Osteocyte (in vitro differentiated cells): ENCODE measurements at regions not wholly inside any gene's neighbourhood (a gene's known extent, or its start where the extent isn't known, plus 50 kb on each side); places are given as distances from the start of the nearest gene placed in this dataset.

Experiments used
- DNase-seq: peaks from one replicate; pipeline ENCODE4 v3.0.0; 2021; ENCODE audit warnings: mixed read lengths; ENCODE audit not compliant: unreplicated experiment; ENCODE audit errors: extremely low spot score
- H3K27ac Mint-ChIP-seq: one replicate; pipeline ENCODE4 v1.8.0; 2021; ENCODE audit warnings: mild to moderate bottlenecking, mixed read lengths; ENCODE audit not compliant: unreplicated experiment
- H3K27me3 Mint-ChIP-seq: one replicate; pipeline ENCODE4 v1.8.0; 2021; ENCODE audit warnings: mixed read lengths; ENCODE audit not compliant: unreplicated experiment
- H3K36me3 Mint-ChIP-seq: one replicate; pipeline ENCODE4 v1.8.0; 2021; ENCODE audit warnings: mixed read lengths; ENCODE audit not compliant: unreplicated experiment
- H3K4me1 Mint-ChIP-seq: one replicate; pipeline ENCODE4 v1.8.0; 2021; ENCODE audit warnings: mixed read lengths; ENCODE audit not compliant: unreplicated experiment
- H3K4me3 Mint-ChIP-seq: one replicate; pipeline ENCODE4 v1.8.0; 2021; ENCODE audit warnings: mild to moderate bottlenecking, moderate library complexity, mixed read lengths; ENCODE audit not compliant: unreplicated experiment
- H3K9me3 Mint-ChIP-seq: one replicate; pipeline ENCODE4 v1.8.0; 2021; ENCODE audit warnings: mixed read lengths; ENCODE audit not compliant: unreplicated experiment
- CTCF ChIP-seq: fragments of 200-600 bp; sonication (generic); IDR thresholded peaks from 2 replicates; pipeline ENCODE4 v1.5.0; 2021; ENCODE audit warnings: antibody characterized with exemption, mild to moderate bottlenecking, moderate library complexity

GRCh38 chr17:56672195-56672594, 78.7 kb downstream of the NOG start:
- no peak for DNase-seq
- no peak overlapping the region for H3K4me3 Mint-ChIP-seq
- H3K36me3 Mint-ChIP-seq = no peaks in the 10 kb centered on the region
- H3K4me1 Mint-ChIP-seq = no peaks in the 10 kb centered on the region
- H3K27me3 Mint-ChIP-seq = peaks cover 33% of the 10 kb centered on the region
- no peak overlapping the region for H3K27ac Mint-ChIP-seq
- no peak for TF ChIP-seq CTCF
- H3K9me3 Mint-ChIP-seq = no peaks in the 10 kb centered on the region

GRCh38 chr17:56674401-56674925, 81.0 kb downstream of the NOG start:
- no peak overlapping the region for H3K4me3 Mint-ChIP-seq

GRCh38 chr17:56675876-56676660, 82.6 kb downstream of the NOG start:
- H3K4me3 Mint-ChIP-seq = no peak overlapping the region
- no peak for DNase-seq
- no peak for TF ChIP-seq CTCF
- no peak overlapping the region for H3K27ac Mint-ChIP-seq
- peaks cover 63% of the 10 kb centered on the region for H3K27me3 Mint-ChIP-seq
- peaks cover 10% of the 10 kb centered on the region for H3K4me1 Mint-ChIP-seq
- H3K9me3 Mint-ChIP-seq = no peaks in the 10 kb centered on the region
- H3K36me3 Mint-ChIP-seq = no peaks in the 10 kb centered on the region

More at GRCh38 chr17:56674401-56674925, 81.0 kb downstream of the NOG start:
- DNase-seq = no peak
- no peaks in the 10 kb centered on the region for H3K9me3 Mint-ChIP-seq
- peaks cover 51% of the 10 kb centered on the region for H3K27me3 Mint-ChIP-seq
- H3K4me1 Mint-ChIP-seq = peaks cover 10% of the 10 kb centered on the region
- no peak for TF ChIP-seq CTCF
- H3K36me3 Mint-ChIP-seq = no peaks in the 10 kb centered on the region
- H3K27ac Mint-ChIP-seq = no peak overlapping the region

GRCh38 chr17:56676810-56677209, 83.3 kb downstream of the NOG start:
- TF ChIP-seq CTCF = no peak
- no peak overlapping the region for H3K4me3 Mint-ChIP-seq
- no peak overlapping the region for H3K27ac Mint-ChIP-seq
- H3K36me3 Mint-ChIP-seq = no peaks in the 10 kb centered on the region
- H3K4me1 Mint-ChIP-seq = peaks cover 10% of the 10 kb centered on the region
- H3K9me3 Mint-ChIP-seq = no peaks in the 10 kb centered on the region
- no peak for DNase-seq
- H3K27me3 Mint-ChIP-seq = peaks cover 63% of the 10 kb centered on the region

GRCh38 chr17:56678249-56679114, 85.0 kb downstream of the NOG start:
- no peak for DNase-seq
- no peaks in the 10 kb centered on the region for H3K36me3 Mint-ChIP-seq
- H3K27ac Mint-ChIP-seq = no peak overlapping the region
- H3K9me3 Mint-ChIP-seq = no peaks in the 10 kb centered on the region
- peak overlapping the region; percentile 71 for H3K4me3 Mint-ChIP-seq
- peaks cover 10% of the 10 kb centered on the region for H3K4me1 Mint-ChIP-seq
- peaks cover 58% of the 10 kb centered on the region for H3K27me3 Mint-ChIP-seq
- TF ChIP-seq CTCF = no peak
